ENCODE measurements at regions not wholly inside any gene's neighbourhood (a gene's known extent, or its start where the extent isn't known, plus 50 kb on each side); places are given as distances from the start of the nearest gene placed in this dataset.

DNA sequence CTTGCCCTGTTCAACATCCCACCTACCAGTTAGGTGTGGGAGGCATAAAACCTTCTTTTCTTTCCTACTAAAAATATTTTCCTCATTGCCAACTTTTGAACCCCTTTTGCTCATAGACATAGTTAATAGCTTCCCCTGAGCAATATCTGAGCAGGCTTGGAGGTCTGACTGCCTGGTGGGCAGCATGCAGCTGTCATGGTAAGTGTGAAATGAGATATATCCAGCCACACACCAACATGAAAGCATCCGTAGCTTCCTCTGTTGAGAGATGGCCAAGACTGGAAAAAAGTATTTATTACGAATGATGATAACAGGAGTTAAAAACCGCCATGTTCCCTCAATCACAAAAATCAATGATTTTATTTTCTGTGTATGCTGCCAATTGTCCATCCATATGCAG lies 190.1 kb downstream of the TMEM38B start:
- no peak for TF ChIP-seq CTCF (conservative IDR thresholded peaks at IDR 0.05; ENCODE audit: low read length)
- no peak for TF ChIP-seq EZH2phosphoT487 (IDR thresholded peaks at IDR 0.05; ENCODE audit: borderline replicate concordance)

Measured in Loucy (cell line).